Endothelial cell of umbilical vein (primary cell): ENCODE measurements at regions not wholly inside any gene's neighbourhood (a gene's known extent, or its start where the extent isn't known, plus 50 kb on each side); places are given as distances from the start of the nearest gene placed in this dataset.

Experiments used
- BruUV-seq: library from RNA; stranded (reverse); fragments of 400-500 nt; replicated peaks from 2 replicates; lab custom pipeline; 2021; lab: Mats Ljungman, UMichigan
- CTCF ChIA-PET: fragments of 300-600, 350-600 bp; sonication (Branson Sonifier 250); formaldehyde crosslinking; loops from one replicate; lab custom pipeline; 2021; ENCODE audit warnings: antibody characterized with exemption, inconsistent platforms; lab: Charles Lee
- POLR2A ChIA-PET: fragments of 300-600, 350-600 bp; sonication (Branson Sonifier 250); formaldehyde crosslinking; loops from one replicate; lab custom pipeline; 2021; ENCODE audit warnings: antibody characterized with exemption, inconsistent platforms; lab: Charles Lee
- DNase-seq: peaks from one replicate; pipeline ENCODE4 v3.0.0-alpha.2; 2011; ENCODE audit warnings: low read depth, low spot score
- FAIRE-seq: peaks from 2 replicates; lab custom pipeline; 2011; peaks lifted over from hg19 to GRCh38; lab: Jason Lieb, UNC
- H2AFZ ChIP-seq: 2 replicates; pipeline ENCODE4 v1.6.0; 2012; ENCODE audit warnings: low read depth, low read length, control low read depth, inconsistent platforms
- H3K27ac ChIP-seq: 2 replicates; pipeline ENCODE4 v1.5.1; 2011; ENCODE audit warnings: low read depth, mild to moderate bottlenecking, control low read depth, low read length, moderate library complexity; ENCODE audit not compliant: insufficient read depth
- H3K27me3 ChIP-seq, 2 experiments: 2 replicates each; pipeline versions ENCODE4 v1.6.0 to v1.6.1; 2011; ENCODE audit warnings: low read length in 2 of 2, mixed read lengths in 1 of 2; ENCODE audit not compliant: control insufficient read depth in 2 of 2, insufficient read depth in 2 of 2
- H3K36me3 ChIP-seq, 2 experiments: 2 replicates in 1 of 2; 3 replicates in 1 of 2; pipeline ENCODE4 v1.5.1; 2011; ENCODE audit warnings: low read length in 2 of 2, mild to moderate bottlenecking in 1 of 2, moderate library complexity in 1 of 2; ENCODE audit not compliant: control insufficient read depth in 2 of 2, insufficient read depth in 2 of 2; ENCODE audit errors: extremely low read depth in 1 of 2
- H3K4me1 ChIP-seq: 3 replicates; pipeline ENCODE4 v1.5.1; 2011; ENCODE audit warnings: mild to moderate bottlenecking, low read length; ENCODE audit not compliant: control insufficient read depth, insufficient read depth; ENCODE audit errors: extremely low read depth
- H3K4me2 ChIP-seq: 2 replicates; pipeline ENCODE4 v1.6.1; 2011; ENCODE audit warnings: low read length, control low read depth, mixed read lengths; ENCODE audit not compliant: insufficient read depth
- H3K4me3 ChIP-seq, 3 experiments: fragments of 200-600 bp in 1 of 3; sonication (generic), shearing (Covaris generic) in 1 of 3; replicated peaks in 1 of 3; 2 replicates each; pipeline ENCODE4 v1.5.1; 2011 to 2016; ENCODE audit warnings: control low read depth in 3 of 3, low read length in 3 of 3, mild to moderate bottlenecking in 2 of 3, inconsistent platforms in 1 of 3, low read depth in 1 of 3, moderate library complexity in 1 of 3; ENCODE audit not compliant: insufficient read depth in 1 of 3
- H3K79me2 ChIP-seq: 2 replicates; pipeline ENCODE4 v1.6.0; 2012; ENCODE audit warnings: low read length, inconsistent platforms; ENCODE audit not compliant: control insufficient read depth, insufficient read depth
- H3K9ac ChIP-seq: replicated peaks from 2 replicates; pipeline ENCODE3; 2011; ENCODE audit warnings: low read length, control low read depth; ENCODE audit not compliant: insufficient read depth; ENCODE audit errors: extremely low read depth
- H3K9me1 ChIP-seq: replicated peaks from 3 replicates; pipeline ENCODE4 v1.6.0; 2011; ENCODE audit warnings: mild to moderate bottlenecking, low read length; ENCODE audit not compliant: control insufficient read depth, insufficient read depth; ENCODE audit errors: extremely low read depth
- H3K9me3 ChIP-seq: replicated peaks from 2 replicates; pipeline ENCODE4 v1.5.1; 2012; ENCODE audit warnings: low read length, inconsistent platforms; ENCODE audit not compliant: control insufficient read depth, insufficient read depth
- H4K20me1 ChIP-seq: replicated peaks from 2 replicates; pipeline ENCODE3; 2011; ENCODE audit warnings: mild to moderate bottlenecking, low read length; ENCODE audit not compliant: control insufficient read depth, insufficient read depth; ENCODE audit errors: extremely low read depth
- EZH2 ChIP-seq: IDR thresholded peaks from 2 replicates; pipeline ENCODE4 v1.6.1; 2012; ENCODE audit warnings: borderline replicate concordance, low read depth, mild to moderate bottlenecking, moderate library complexity, low read length, inconsistent platforms; ENCODE audit not compliant: severe bottlenecking
- FOS ChIP-seq: IDR thresholded peaks from 2 replicates; pipeline ENCODE4 v1.6.1; 2011; ENCODE audit warnings: mild to moderate bottlenecking, low read length, moderate library complexity, borderline replicate concordance; ENCODE audit not compliant: insufficient read depth
- GATA2 ChIP-seq: IDR thresholded peaks from 2 replicates; pipeline ENCODE4 v1.7.0; 2011; ENCODE audit warnings: low read depth, mild to moderate bottlenecking, moderate library complexity, mixed read lengths, low read length; ENCODE audit not compliant: insufficient read length, insufficient read depth
- JUN ChIP-seq: IDR thresholded peaks from 2 replicates; pipeline ENCODE4 v1.6.1; 2011; ENCODE audit warnings: borderline replicate concordance, low read depth; ENCODE audit not compliant: insufficient read length, insufficient read depth
- MYC ChIP-seq: IDR thresholded peaks from one replicate; pipeline ENCODE4 v1.6.1; 2011; ENCODE audit warnings: mild to moderate bottlenecking, low read depth, low read length
- POLR2A ChIP-seq: IDR thresholded peaks from 2 replicates; pipeline ENCODE4 v1.6.1; 2012; ENCODE audit warnings: low read depth, mild to moderate bottlenecking, control low read depth, low read length
- dilution Hi-C: fragments of 300-500 bp; cut with MboI; formaldehyde crosslinking; loops from one replicate; pipeline ENCODE4 v1.15.0; 2019; ENCODE audit warnings: low sequenced_read_pairs; ENCODE audit not compliant: extremely low pct_ligation_motif_present
- intact Hi-C: fragments of 100-400 bp; cut with micrococcal nuclease; formaldehyde crosslinking; loops from one replicate; pipeline ENCODE4 v1.10.0; 2022
- TF ChIP-seq, protein P1 (sequence below), 2 donors: IDR thresholded peaks; 1 replicate in 1 of 2; 2 replicates in 1 of 2; pipeline ENCODE4 v1.5.1; 2011; ENCODE audit warnings: low read length in 2 of 2, mild to moderate bottlenecking in 2 of 2, moderate library complexity in 2 of 2, control low read depth in 1 of 2, inconsistent platforms in 1 of 2, low read depth in 1 of 2; ENCODE audit not compliant: insufficient read depth in 1 of 2; ENCODE audit errors: extremely low read depth in 1 of 2
- TF ChIP-seq, protein P2 (sequence below): IDR thresholded peaks from 2 replicates; pipeline ENCODE4 v1.6.1; 2011; ENCODE audit not compliant: insufficient read depth, insufficient read length

DNA sequence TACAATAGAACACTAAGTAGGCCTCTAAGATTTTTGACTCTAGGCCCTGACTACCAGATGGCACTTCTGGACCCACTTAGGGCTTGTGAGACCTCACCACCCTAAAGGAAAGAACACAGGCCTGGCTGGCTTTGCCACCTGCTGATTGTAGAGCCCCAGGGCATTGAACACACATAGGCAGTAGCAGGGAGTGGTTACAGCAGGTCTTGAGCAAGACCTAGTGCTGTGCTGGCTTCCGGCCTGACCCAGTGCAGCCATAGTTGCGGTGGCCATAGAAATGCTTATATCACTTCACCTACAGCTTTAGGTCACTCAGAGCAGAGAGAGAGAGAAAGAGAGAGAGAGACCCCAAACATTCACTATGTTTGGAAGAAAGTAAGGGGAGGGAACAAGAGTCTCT is 223.2 kb downstream of the LRATD1 start:
- Histone ChIP-seq H3K79me2 (no peaks in the 10 kb centered on the region), H3K4me1 (no peaks in the 10 kb centered on the region), H3K4me2 (no peak overlapping the region), H3K9me1 (no peaks in the 10 kb centered on the region), H2AFZ (no peak overlapping the region), H3K27ac (no peak overlapping the region), H3K36me3 (no peaks in the 10 kb centered on the region), H4K20me1 (no peaks in the 10 kb centered on the region), H3K9ac (no peak overlapping the region), H3K27me3 (no peaks in the 10 kb centered on the region), H3K9me3 (peaks cover 2% of the 10 kb centered on the region), H3K4me3 (no peak overlapping the region)
- no peak for DNase-seq
- BruUV-seq = no TSS peak
- no peak for FAIRE-seq
- CTCF ChIA-PET = no interaction called here
- TF ChIP-seq JUN = no peak
- TF ChIP-seq, protein P1, sequence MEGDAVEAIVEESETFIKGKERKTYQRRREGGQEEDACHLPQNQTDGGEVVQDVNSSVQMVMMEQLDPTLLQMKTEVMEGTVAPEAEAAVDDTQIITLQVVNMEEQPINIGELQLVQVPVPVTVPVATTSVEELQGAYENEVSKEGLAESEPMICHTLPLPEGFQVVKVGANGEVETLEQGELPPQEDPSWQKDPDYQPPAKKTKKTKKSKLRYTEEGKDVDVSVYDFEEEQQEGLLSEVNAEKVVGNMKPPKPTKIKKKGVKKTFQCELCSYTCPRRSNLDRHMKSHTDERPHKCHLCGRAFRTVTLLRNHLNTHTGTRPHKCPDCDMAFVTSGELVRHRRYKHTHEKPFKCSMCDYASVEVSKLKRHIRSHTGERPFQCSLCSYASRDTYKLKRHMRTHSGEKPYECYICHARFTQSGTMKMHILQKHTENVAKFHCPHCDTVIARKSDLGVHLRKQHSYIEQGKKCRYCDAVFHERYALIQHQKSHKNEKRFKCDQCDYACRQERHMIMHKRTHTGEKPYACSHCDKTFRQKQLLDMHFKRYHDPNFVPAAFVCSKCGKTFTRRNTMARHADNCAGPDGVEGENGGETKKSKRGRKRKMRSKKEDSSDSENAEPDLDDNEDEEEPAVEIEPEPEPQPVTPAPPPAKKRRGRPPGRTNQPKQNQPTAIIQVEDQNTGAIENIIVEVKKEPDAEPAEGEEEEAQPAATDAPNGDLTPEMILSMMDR (IDR thresholded peaks at IDR 0.05; ENCODE audit: extremely low read depth in 1 of 2, insufficient read depth in 1 of 2, low read depth in 1 of 2, low read length in 2 of 2) = no peak
- TF ChIP-seq POLR2A = no peak
- TF ChIP-seq FOS = no peak
- no peak for TF ChIP-seq MYC
- TF ChIP-seq EZH2 = no peak
- TF ChIP-seq, protein P2, sequence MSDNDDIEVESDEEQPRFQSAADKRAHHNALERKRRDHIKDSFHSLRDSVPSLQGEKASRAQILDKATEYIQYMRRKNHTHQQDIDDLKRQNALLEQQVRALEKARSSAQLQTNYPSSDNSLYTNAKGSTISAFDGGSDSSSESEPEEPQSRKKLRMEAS = no peak
- no peak for TF ChIP-seq GATA2
- POLR2A ChIA-PET = no interaction called here
- dilution Hi-C loops = no loop called here
- intact Hi-C loops = no loop called here
